Naive thymus-derived CD4-positive, alpha-beta T cell (primary cell): ENCODE measurements at regions not wholly inside any gene's neighbourhood (a gene's known extent, or its start where the extent isn't known, plus 50 kb on each side); places are given as distances from the start of the nearest gene placed in this dataset.

Source experiments
- ATAC-seq: fragments of 150-1000 bp; cut with Tn5 transposase; 2 replicates; pipeline ENCODE4 v1.10.0; 2021; ENCODE audit warnings: mild to moderate bottlenecking, moderate library complexity
- CTCF ChIA-PET: fragments of 350-600 bp; sonication (Branson Sonifier 250); formaldehyde crosslinking; loops from one replicate; lab custom pipeline; 2021; ENCODE audit warnings: antibody characterized with exemption; lab: Charles Lee
- POLR2A ChIA-PET: fragments of 350-600 bp; sonication (Branson Sonifier 250); formaldehyde crosslinking; loops from one replicate; lab custom pipeline; 2021; ENCODE audit warnings: antibody characterized with exemption, inconsistent platforms; lab: Charles Lee
- DNase-seq, 9 donors: peaks; one replicate each; pipeline versions ENCODE4 v3.0.0 to v3.0.0-alpha.2; 2020 to 2022; ENCODE audit warnings: mixed read lengths in 1 of 9
- H3K27ac ChIP-seq: one replicate; pipeline ENCODE4 v1.7.0; 2013; ENCODE audit warnings: mild to moderate bottlenecking, low read depth, low read length, moderate library complexity
- H3K27me3 ChIP-seq, 2 donors: one replicate each; pipeline ENCODE4 v1.7.0; 2013; ENCODE audit warnings: low read length in 2 of 2, mild to moderate bottlenecking in 2 of 2, moderate library complexity in 2 of 2; ENCODE audit not compliant: control insufficient read depth in 2 of 2, insufficient read depth in 2 of 2
- H3K36me3 ChIP-seq, 3 experiments: 1 replicate in 2 of 3; 2 replicates in 1 of 3; pipeline ENCODE4 v1.7.0; 2013; ENCODE audit warnings: low read length in 3 of 3, mild to moderate bottlenecking in 3 of 3, moderate library complexity in 1 of 3; ENCODE audit not compliant: insufficient read depth in 3 of 3, control insufficient read depth in 2 of 3
- H3K4me1 ChIP-seq, 2 donors: one replicate each; pipeline ENCODE4 v1.7.0; 2013; ENCODE audit warnings: low read length in 2 of 2, mild to moderate bottlenecking in 2 of 2, moderate library complexity in 1 of 2; ENCODE audit not compliant: control insufficient read depth in 2 of 2, insufficient read depth in 2 of 2
- H3K4me3 ChIP-seq: 2 replicates; pipeline ENCODE4 v1.7.0; 2013; ENCODE audit warnings: mild to moderate bottlenecking, low read length
- H3K9me3 ChIP-seq, 3 experiments: 1 replicate in 2 of 3; 2 replicates in 1 of 3; pipeline ENCODE4 v1.7.0; 2013; ENCODE audit warnings: low read length in 3 of 3; ENCODE audit not compliant: control insufficient read depth in 2 of 3
- H3K27ac Mint-ChIP-seq, 9 donors: one replicate each; pipeline ENCODE4 v1.8.0; 2020 to 2022; ENCODE audit warnings: mixed read lengths in 9 of 9, mild to moderate bottlenecking in 8 of 9, moderate library complexity in 5 of 9, inconsistent platforms in 2 of 9
- H3K27me3 Mint-ChIP-seq, 5 donors: one replicate each; pipeline ENCODE4 v1.8.0; 2021 to 2022; ENCODE audit warnings: mixed read lengths in 5 of 5, mild to moderate bottlenecking in 1 of 5
- H3K36me3 Mint-ChIP-seq, 5 donors: one replicate each; pipeline ENCODE4 v1.8.0; 2020 to 2022; ENCODE audit warnings: mixed read lengths in 5 of 5, mild to moderate bottlenecking in 3 of 5, inconsistent platforms in 1 of 5
- H3K4me1 Mint-ChIP-seq, 7 donors: one replicate each; pipeline ENCODE4 v1.8.0; 2020 to 2022; ENCODE audit warnings: mixed read lengths in 7 of 7, mild to moderate bottlenecking in 3 of 7, inconsistent platforms in 1 of 7
- H3K4me3 Mint-ChIP-seq, 10 donors: one replicate each; pipeline ENCODE4 v1.8.0; 2020 to 2022; ENCODE audit warnings: mild to moderate bottlenecking in 10 of 10, mixed read lengths in 10 of 10, moderate library complexity in 6 of 10, inconsistent platforms in 2 of 10
- H3K9me3 Mint-ChIP-seq, 11 donors: one replicate each; pipeline ENCODE4 v1.8.0; 2020 to 2022; ENCODE audit warnings: mixed read lengths in 11 of 11, mild to moderate bottlenecking in 4 of 11, inconsistent platforms in 1 of 11, moderate library complexity in 1 of 11
- intact Hi-C, 2 donors: fragments of 100-400 bp; cut with micrococcal nuclease; formaldehyde crosslinking; loops; one replicate each; pipeline ENCODE4 v1.15.1; 2023

DNA sequence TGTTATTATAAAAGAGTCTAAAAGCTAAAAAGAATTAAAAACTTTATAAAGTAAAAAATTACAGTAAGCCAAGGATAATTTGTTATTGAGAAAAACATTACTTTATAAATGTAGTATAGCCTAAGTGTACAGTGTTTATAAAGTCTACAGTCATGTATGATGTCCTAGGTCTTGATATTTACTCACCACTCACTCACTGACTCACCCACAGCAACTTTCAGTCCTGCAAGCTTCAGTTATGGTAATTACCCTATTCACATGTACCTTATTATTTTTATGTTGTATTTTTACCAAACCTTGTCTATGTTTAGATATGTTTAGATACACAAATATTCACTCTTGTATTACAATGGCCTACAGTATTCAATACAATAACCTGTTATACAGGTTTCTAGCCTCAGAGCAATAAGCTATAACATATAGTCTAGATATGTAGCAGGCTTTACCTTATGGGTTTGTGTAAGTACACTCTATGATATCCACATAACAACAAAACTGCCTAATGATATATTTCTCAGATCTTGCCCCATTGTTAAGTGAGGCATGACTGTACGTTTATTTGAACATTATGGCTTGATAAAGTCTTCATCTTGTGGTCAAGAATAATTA lies 113.7 kb upstream of the KITLG start:
- CTCF ChIA-PET, result no interaction called here
- Mint-ChIP-seq H3K4me1 (no peaks in the 10 kb centered on the region), H3K4me3 (no peak overlapping the region), H3K36me3 (no peaks in the 10 kb centered on the region), H3K27ac (no peak overlapping the region), H3K9me3 (peaks cover 0 to 20% (median 4%) of the 10 kb centered on the region in 11 donors), H3K27me3 (peaks cover 0 to 2% (median 0%) of the 10 kb centered on the region in 5 donors)
- no peaks in the 10 kb centered on the region for H3K9me3 ChIP-seq
- no peaks in the 10 kb centered on the region for H3K27me3 ChIP-seq
- DNase-seq, result no peak
- intact Hi-C loops, result no loop called here
- POLR2A ChIA-PET, result no interaction called here
- no peaks in the 10 kb centered on the region for H3K36me3 ChIP-seq
- H3K27ac ChIP-seq, result no peak overlapping the region
- ATAC-seq, result no peak
- no peak overlapping the region for H3K4me3 ChIP-seq
- no peaks in the 10 kb centered on the region for H3K4me1 ChIP-seq

DNA sequence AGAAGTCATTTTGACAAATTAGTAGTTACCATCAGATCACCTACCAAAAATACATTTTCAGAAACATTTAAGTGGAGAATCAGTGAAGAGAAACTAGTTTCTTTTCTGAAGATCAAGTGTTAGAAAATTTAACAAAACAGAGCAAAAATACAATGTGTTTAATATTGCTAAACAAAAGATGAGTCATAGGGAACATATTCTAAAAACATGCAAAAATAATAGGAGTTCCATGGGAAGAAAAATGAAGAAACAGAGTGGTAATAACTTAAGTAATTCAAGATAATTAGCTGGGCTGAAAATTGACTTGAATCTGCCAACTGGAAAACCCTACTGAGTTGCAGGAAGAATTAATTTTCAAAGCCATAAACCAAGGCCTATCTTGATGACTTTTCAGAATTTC lies 111.5 kb upstream of the KITLG start:
- CTCF ChIA-PET, result no interaction called here
- H3K27me3 ChIP-seq, result no peaks in the 10 kb centered on the region
- Mint-ChIP-seq H3K4me3 (no peak overlapping the region), H3K4me1 (no peaks in the 10 kb centered on the region), H3K36me3 (no peaks in the 10 kb centered on the region), H3K9me3 (peaks cover 0 to 20% (median 4%) of the 10 kb centered on the region in 11 donors), H3K27ac (no peak overlapping the region), H3K27me3 (peaks cover 0 to 2% (median 0%) of the 10 kb centered on the region in 5 donors)
- no peak for DNase-seq
- H3K36me3 ChIP-seq, result no peaks in the 10 kb centered on the region
- intact Hi-C loops, result no loop called here
- POLR2A ChIA-PET, result no interaction called here
- no peak overlapping the region for H3K27ac ChIP-seq
- H3K4me1 ChIP-seq, result no peaks in the 10 kb centered on the region
- no peak for ATAC-seq
- no peak overlapping the region for H3K4me3 ChIP-seq
- H3K9me3 ChIP-seq, result no peaks in the 10 kb centered on the region

DNA sequence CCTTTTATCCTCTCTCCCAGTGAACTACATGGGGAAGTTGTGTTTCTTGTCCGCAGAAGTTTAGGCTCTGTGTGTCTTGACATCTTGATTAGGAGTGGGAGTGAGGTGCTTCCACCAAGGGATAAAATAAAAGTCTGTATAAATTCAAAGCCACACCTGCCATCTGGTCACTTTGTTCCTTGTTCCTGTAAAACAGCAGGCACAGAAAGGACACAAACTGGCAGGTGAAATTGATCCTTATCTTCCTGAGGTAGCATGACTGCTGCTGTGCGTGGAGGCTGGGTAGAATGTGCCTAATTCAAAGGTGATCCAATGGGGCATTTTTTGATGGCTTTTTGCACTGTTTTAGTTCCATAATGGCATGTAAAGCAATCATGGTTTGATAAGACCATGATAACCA lies 104.3 kb upstream of the KITLG start:
- Mint-ChIP-seq H3K27me3 (peaks cover 0 to 4% (median 0%) of the 10 kb centered on the region in 5 donors), H3K9me3 (peaks cover 0 to 4% (median 0%) of the 10 kb centered on the region in 11 donors), H3K4me1 (no peaks in the 10 kb centered on the region), H3K36me3 (no peaks in the 10 kb centered on the region), H3K27ac (no peak overlapping the region), H3K4me3 (no peak overlapping the region)
- Histone ChIP-seq H3K27ac (no peak overlapping the region), H3K36me3 (no peaks in the 10 kb centered on the region), H3K4me1 (no peaks in the 10 kb centered on the region), H3K9me3 (no peaks in the 10 kb centered on the region), H3K27me3 (no peaks in the 10 kb centered on the region), H3K4me3 (no peak overlapping the region)
- DNase-seq (no peak), ATAC-seq (no peak)
- ChIA-PET CTCF (no interaction called here), POLR2A (no interaction called here)
- intact Hi-C loops, result no loop called here

DNA sequence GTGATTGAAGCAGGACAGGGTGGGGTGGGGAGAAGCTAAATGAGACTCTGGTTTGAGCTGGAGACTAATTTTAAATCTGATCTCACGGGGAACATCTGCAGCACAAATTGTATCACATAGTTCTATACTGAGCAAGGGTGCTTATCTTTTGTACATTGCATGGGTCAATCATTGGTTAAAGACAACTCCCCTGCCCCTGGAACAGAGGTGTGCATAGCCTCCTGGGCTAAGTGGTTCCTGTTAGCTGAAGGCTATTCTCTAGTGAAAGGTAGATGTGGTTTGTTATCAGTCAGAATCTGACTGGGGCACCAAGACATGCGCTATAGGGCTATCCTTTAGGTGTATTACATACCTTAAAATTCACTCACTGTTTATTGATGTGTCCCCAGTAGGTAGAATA lies 103.9 kb upstream of the KITLG start:
- ChIA-PET CTCF (no interaction called here), POLR2A (no interaction called here)
- Histone ChIP-seq H3K4me1 (no peaks in the 10 kb centered on the region), H3K36me3 (no peaks in the 10 kb centered on the region), H3K27me3 (no peaks in the 10 kb centered on the region), H3K27ac (no peak overlapping the region), H3K9me3 (no peaks in the 10 kb centered on the region), H3K4me3 (no peak overlapping the region)
- ATAC-seq (no peak), DNase-seq (no peak)
- Mint-ChIP-seq H3K36me3 (no peaks in the 10 kb centered on the region), H3K4me1 (no peaks in the 10 kb centered on the region), H3K27me3 (peaks cover 0 to 4% (median 0%) of the 10 kb centered on the region in 5 donors), H3K9me3 (peaks cover 0 to 4% (median 0%) of the 10 kb centered on the region in 11 donors), H3K27ac (no peak overlapping the region), H3K4me3 (no peak overlapping the region)
- intact Hi-C loops, result no loop called here

DNA sequence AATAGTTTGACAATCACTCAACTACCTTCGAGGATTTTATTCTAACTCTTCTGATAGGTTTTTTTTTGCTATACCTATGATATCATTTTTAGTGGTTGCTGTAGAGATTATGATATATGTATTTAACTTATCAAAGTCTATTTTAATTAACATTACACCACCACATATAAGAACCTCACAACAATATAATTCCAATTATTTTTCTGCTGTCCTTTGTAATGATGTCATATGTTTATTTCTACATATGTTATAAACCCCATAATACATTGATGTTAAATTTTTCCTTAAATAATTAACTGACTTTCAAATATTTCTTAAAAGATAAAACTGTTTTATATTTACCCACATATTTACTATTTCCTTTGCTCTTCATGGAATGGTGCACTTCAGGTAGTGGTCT lies 103.4 kb upstream of the KITLG start:
- Histone ChIP-seq H3K36me3 (no peaks in the 10 kb centered on the region), H3K27me3 (no peaks in the 10 kb centered on the region), H3K4me3 (no peak overlapping the region), H3K27ac (no peak overlapping the region), H3K4me1 (no peaks in the 10 kb centered on the region), H3K9me3 (no peaks in the 10 kb centered on the region)
- Mint-ChIP-seq H3K36me3 (no peaks in the 10 kb centered on the region), H3K27ac (no peak overlapping the region), H3K4me1 (no peaks in the 10 kb centered on the region), H3K9me3 (peaks cover 0 to 4% (median 0%) of the 10 kb centered on the region in 11 donors), H3K27me3 (peaks cover 0 to 4% (median 0%) of the 10 kb centered on the region in 5 donors), H3K4me3 (no peak overlapping the region)
- ATAC-seq (no peak), DNase-seq (no peak)
- intact Hi-C loops, result no loop called here
- CTCF ChIA-PET, result no interaction called here
- POLR2A ChIA-PET, result no interaction called here

DNA sequence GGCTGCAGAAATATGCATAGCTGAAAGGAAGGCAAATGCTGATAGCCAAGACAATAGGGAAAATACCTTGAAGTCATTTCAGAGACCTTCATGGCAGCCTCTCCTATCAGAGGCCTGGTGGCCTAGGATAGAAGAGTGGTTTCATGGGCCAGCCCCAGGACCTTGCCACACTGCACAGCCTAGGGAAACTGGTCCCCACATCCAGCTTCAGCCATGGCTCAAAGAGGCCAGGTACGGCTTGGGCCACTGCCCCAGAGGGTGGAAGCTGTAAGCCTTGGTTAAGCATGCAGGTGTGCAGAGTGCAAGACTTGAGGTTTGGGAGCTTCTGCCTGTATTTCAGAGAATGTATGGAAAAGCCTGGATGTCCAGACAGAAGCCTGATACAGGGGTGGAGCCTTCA lies 101.0 kb upstream of the KITLG start:
- Histone ChIP-seq H3K27me3 (no peaks in the 10 kb centered on the region), H3K36me3 (no peaks in the 10 kb centered on the region), H3K4me3 (no peak overlapping the region), H3K4me1 (no peaks in the 10 kb centered on the region), H3K27ac (no peak overlapping the region), H3K9me3 (no peaks in the 10 kb centered on the region)
- H3K36me3 Mint-ChIP-seq, result no peaks in the 10 kb centered on the region
- CTCF ChIA-PET, result no interaction called here
- H3K4me1 Mint-ChIP-seq, result no peaks in the 10 kb centered on the region
- no peak overlapping the region for H3K4me3 Mint-ChIP-seq
- H3K27me3 Mint-ChIP-seq, result peaks cover 0 to 4% (median 0%) of the 10 kb centered on the region in 5 donors
- peaks cover 0 to 4% (median 0%) of the 10 kb centered on the region in 11 donors for H3K9me3 Mint-ChIP-seq
- ATAC-seq (no peak), DNase-seq (no peak)
- intact Hi-C loops, result no loop called here
- H3K27ac Mint-ChIP-seq, result no peak overlapping the region
- POLR2A ChIA-PET, result no interaction called here

DNA sequence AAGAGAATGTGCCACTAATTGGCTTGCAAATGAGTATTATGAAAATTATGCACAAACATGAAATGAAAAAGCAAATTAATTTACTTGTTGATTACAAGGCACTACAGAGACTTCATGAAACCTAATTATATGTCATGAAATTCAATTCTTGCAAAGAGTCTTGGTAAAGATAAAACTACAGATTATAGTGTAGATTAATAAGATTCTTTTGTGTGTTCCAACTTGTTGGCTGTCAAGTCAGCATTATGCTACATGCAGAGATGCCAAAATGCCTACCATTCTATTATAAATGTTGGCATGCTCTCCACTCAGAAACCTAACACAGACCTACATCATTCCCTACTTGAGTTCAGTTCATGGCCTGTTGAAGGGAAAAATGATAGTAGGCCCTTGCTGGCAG lies 97.2 kb upstream of the KITLG start:
- ATAC-seq (no peak), DNase-seq (no peak)
- Histone ChIP-seq H3K36me3 (no peaks in the 10 kb centered on the region), H3K9me3 (no peaks in the 10 kb centered on the region), H3K27ac (no peak overlapping the region), H3K27me3 (no peaks in the 10 kb centered on the region), H3K4me3 (no peak overlapping the region), H3K4me1 (no peaks in the 10 kb centered on the region)
- intact Hi-C loops, result no loop called here
- no peak overlapping the region for H3K4me3 Mint-ChIP-seq
- POLR2A ChIA-PET, result no interaction called here
- H3K36me3 Mint-ChIP-seq, result no peaks in the 10 kb centered on the region
- CTCF ChIA-PET, result no interaction called here
- no peaks in the 10 kb centered on the region for H3K27me3 Mint-ChIP-seq
- H3K4me1 Mint-ChIP-seq, result no peaks in the 10 kb centered on the region
- no peak overlapping the region for H3K27ac Mint-ChIP-seq
- peaks cover 0 to 4% (median 0%) of the 10 kb centered on the region in 11 donors for H3K9me3 Mint-ChIP-seq
